ENCODE measurements at regions not wholly inside any gene's neighbourhood (a gene's known extent, or its start where the extent isn't known, plus 50 kb on each side); places are given as distances from the start of the nearest gene placed in this dataset.

DNA sequence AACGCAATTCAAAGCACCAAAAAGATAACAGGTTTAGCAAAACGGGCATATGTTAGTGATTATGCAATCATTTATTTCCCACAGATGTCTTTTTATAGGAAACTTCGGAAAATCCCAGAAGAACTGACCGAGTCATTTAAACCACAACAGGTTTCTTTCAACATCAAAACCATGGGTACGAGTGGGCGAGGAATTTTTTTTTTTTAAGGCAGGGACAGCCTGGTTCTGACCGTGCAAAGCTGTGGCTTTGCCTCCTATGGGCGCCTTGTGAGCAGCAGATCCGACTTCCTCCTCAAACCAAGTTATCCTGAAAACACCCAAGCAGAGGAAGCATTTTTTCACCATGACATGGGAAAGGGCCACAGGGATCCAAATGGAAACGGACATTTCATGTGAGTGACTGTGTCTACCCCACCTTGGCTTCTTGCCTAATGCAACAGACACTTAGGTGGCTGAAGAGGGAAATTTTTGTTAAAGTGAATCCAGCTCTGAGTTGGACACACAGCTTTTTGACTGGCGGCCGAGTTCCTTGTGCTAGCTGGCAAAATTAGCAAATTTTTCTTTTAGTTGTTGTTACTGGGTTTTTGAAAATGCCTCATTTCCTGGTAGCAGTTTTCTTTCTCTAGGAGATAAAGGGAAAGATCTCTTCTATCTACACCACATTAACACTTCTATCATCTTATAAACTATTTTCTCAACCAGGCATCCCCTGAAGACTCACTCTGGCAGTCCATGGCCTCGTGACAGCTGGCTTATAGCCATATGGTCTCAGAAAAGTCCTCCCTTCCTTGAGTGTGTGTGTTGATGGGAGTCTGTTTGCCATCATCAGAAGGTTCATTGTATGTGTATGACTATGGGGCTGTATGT is 487.4 kb upstream of the ZEB2 start:
- TF ChIP-seq POLR2A (IDR thresholded peaks at IDR 0.05) (no peak), POLR2AphosphoS5 (IDR thresholded peaks at IDR 0.05) (no peak)
- TF ChIP-seq, protein P1, sequence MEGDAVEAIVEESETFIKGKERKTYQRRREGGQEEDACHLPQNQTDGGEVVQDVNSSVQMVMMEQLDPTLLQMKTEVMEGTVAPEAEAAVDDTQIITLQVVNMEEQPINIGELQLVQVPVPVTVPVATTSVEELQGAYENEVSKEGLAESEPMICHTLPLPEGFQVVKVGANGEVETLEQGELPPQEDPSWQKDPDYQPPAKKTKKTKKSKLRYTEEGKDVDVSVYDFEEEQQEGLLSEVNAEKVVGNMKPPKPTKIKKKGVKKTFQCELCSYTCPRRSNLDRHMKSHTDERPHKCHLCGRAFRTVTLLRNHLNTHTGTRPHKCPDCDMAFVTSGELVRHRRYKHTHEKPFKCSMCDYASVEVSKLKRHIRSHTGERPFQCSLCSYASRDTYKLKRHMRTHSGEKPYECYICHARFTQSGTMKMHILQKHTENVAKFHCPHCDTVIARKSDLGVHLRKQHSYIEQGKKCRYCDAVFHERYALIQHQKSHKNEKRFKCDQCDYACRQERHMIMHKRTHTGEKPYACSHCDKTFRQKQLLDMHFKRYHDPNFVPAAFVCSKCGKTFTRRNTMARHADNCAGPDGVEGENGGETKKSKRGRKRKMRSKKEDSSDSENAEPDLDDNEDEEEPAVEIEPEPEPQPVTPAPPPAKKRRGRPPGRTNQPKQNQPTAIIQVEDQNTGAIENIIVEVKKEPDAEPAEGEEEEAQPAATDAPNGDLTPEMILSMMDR (IDR thresholded peaks at IDR 0.05): no peak

Measured in sigmoid colon (tissue), 4 donors.